ENCODE measurements at regions not wholly inside any gene's neighbourhood (a gene's known extent, or its start where the extent isn't known, plus 50 kb on each side); places are given as distances from the start of the nearest gene placed in this dataset.

- no peak for TF ChIP-seq CTCF (IDR thresholded peaks at IDR 0.05)
- DNase-seq (ENCODE audit: low spot score) (no peak), ATAC-seq (ENCODE audit: low FRiP score) (no peak)
Observed at GRCh38 chr10:130492266-130492934, 356.2 kb downstream of the GLRX3 start.

GRCh38 chr10:130493021-130493420 lies 356.8 kb downstream of the GLRX3 start:
- ATAC-seq (ENCODE audit: low FRiP score) = no peak
- no peak for DNase-seq (ENCODE audit: low spot score)
- TF ChIP-seq CTCF (IDR thresholded peaks at IDR 0.05) = no peak

- no peak for TF ChIP-seq CTCF (IDR thresholded peaks at IDR 0.05)
- no peak for DNase-seq (ENCODE audit: low spot score)
- ATAC-seq (ENCODE audit: low FRiP score) = no peak
Observed at GRCh38 chr10:130493446-130494145, 357.4 kb downstream of the GLRX3 start.

GRCh38 chr10:130495116-130495862 lies 359.1 kb downstream of the GLRX3 start:
- ATAC-seq (ENCODE audit: low FRiP score) (no peak), DNase-seq (ENCODE audit: low spot score) (no peak)
- no peak for TF ChIP-seq CTCF (IDR thresholded peaks at IDR 0.05)

- no peak for TF ChIP-seq CTCF (IDR thresholded peaks at IDR 0.05)
- DNase-seq (ENCODE audit: low spot score) = no peak
- ATAC-seq (ENCODE audit: low FRiP score) = no peak
Observed at GRCh38 chr10:130495891-130496636, 359.9 kb downstream of the GLRX3 start.

GRCh38 chr10:130497056-130498010 lies 361.1 kb downstream of the GLRX3 start:
- ATAC-seq (ENCODE audit: low FRiP score) = no peak
- TF ChIP-seq CTCF (IDR thresholded peaks at IDR 0.05) = no peak
- DNase-seq (ENCODE audit: low spot score) = no peak
